Loucy (cell line): ENCODE measurements at regions not wholly inside any gene's neighbourhood (a gene's known extent, or its start where the extent isn't known, plus 50 kb on each side); places are given as distances from the start of the nearest gene placed in this dataset.

Experiments used
- H2AFZ ChIP-seq: fragments of 200-600 bp; sonication (generic); 2 replicates; pipeline ENCODE4 v1.6.0; 2016; ENCODE audit warnings: antibody characterized with exemption, mild to moderate bottlenecking, low read length, moderate library complexity
- H3F3A ChIP-seq: fragments of 200-600 bp; 2 replicates; pipeline ENCODE4 v1.6.0; 2016; ENCODE audit warnings: antibody characterized with exemption, low read depth, mild to moderate bottlenecking
- H3K27me3 ChIP-seq: fragments of 200-600 bp; sonication (generic); 2 replicates; pipeline ENCODE4 v1.6.1; 2014; ENCODE audit warnings: low read length, mild to moderate bottlenecking; ENCODE audit not compliant: insufficient read depth, poor library complexity, severe bottlenecking
- H3K36me3 ChIP-seq: fragments of 200-600 bp; sonication (generic); 2 replicates; pipeline ENCODE4 v1.6.1; 2016; ENCODE audit warnings: low read length; ENCODE audit not compliant: insufficient read depth
- H3K4me1 ChIP-seq: fragments of 200-600 bp; sonication (generic); 2 replicates; pipeline ENCODE4 v1.5.1; 2014; ENCODE audit warnings: low read length, mild to moderate bottlenecking; ENCODE audit not compliant: insufficient read depth, poor library complexity, severe bottlenecking
- H3K4me2 ChIP-seq: fragments of 200-600 bp; sonication (generic); 2 replicates; pipeline ENCODE4 v1.6.0; 2014; ENCODE audit warnings: antibody characterized with exemption, low read length, low read depth, mild to moderate bottlenecking; ENCODE audit not compliant: poor library complexity, severe bottlenecking
- H3K4me3 ChIP-seq: fragments of 200-600 bp; sonication (generic); 2 replicates; pipeline ENCODE4 v1.5.1; 2014; ENCODE audit warnings: low read length, mild to moderate bottlenecking, mixed read lengths; ENCODE audit not compliant: poor library complexity, severe bottlenecking
- H3K79me2 ChIP-seq: fragments of 200-600 bp; sonication (generic); 2 replicates; pipeline ENCODE4 v1.6.1; 2014; ENCODE audit warnings: low read length; ENCODE audit not compliant: insufficient read depth
- H3K9ac ChIP-seq: fragments of 200-600 bp; sonication (generic); 2 replicates; pipeline ENCODE4 v1.6.0; 2014; ENCODE audit warnings: mild to moderate bottlenecking, low read depth, low read length, moderate library complexity; ENCODE audit not compliant: poor library complexity, severe bottlenecking
- H3K9me2 ChIP-seq: fragments of 200-600 bp; sonication (generic); replicated peaks from 2 replicates; pipeline ENCODE4 v1.6.1; 2016; ENCODE audit warnings: low read depth, low read length, mixed read lengths
- H3K9me3 ChIP-seq: fragments of 200-600 bp; sonication (generic); 2 replicates; pipeline ENCODE4 v1.6.1; 2014; ENCODE audit warnings: mild to moderate bottlenecking, antibody characterized with exemption, low read length, low read depth; ENCODE audit not compliant: insufficient read depth
- H4K20me1 ChIP-seq: fragments of 200-600 bp; sonication (generic); 2 replicates; pipeline ENCODE4 v1.6.0; 2014; ENCODE audit warnings: antibody characterized with exemption, low read length, mild to moderate bottlenecking; ENCODE audit not compliant: insufficient read depth, poor library complexity, severe bottlenecking
- EZH2phosphoT487 ChIP-seq: fragments of 200-600 bp; IDR thresholded peaks from 2 replicates; pipeline ENCODE4 v1.6.1; 2018; ENCODE audit warnings: antibody characterized with exemption, mild to moderate bottlenecking, moderate library complexity, borderline replicate concordance
- TF ChIP-seq, protein P1 (sequence below): fragments of 200-600 bp; sonication (generic); conservative IDR thresholded peaks from 2 replicates; pipeline ENCODE4 v1.5.1; 2014; ENCODE audit warnings: mild to moderate bottlenecking, antibody characterized with exemption, low read length

GRCh38 chr12:72094490-72094889, 155.8 kb downstream of the TPH2 start:
- Histone ChIP-seq H3K4me3 (no peak overlapping the region), H3K9me2 (no peaks in the 10 kb centered on the region), H3K9me3 (no peaks in the 10 kb centered on the region), H3K4me1 (no peaks in the 10 kb centered on the region), H3F3A (no peaks in the 10 kb centered on the region), H3K4me2 (no peak overlapping the region), H3K9ac (no peak overlapping the region), H2AFZ (no peak overlapping the region), H3K27me3 (no peaks in the 10 kb centered on the region), H3K79me2 (no peaks in the 10 kb centered on the region), H4K20me1 (no peaks in the 10 kb centered on the region), H3K36me3 (no peaks in the 10 kb centered on the region)
- TF ChIP-seq, protein P1, sequence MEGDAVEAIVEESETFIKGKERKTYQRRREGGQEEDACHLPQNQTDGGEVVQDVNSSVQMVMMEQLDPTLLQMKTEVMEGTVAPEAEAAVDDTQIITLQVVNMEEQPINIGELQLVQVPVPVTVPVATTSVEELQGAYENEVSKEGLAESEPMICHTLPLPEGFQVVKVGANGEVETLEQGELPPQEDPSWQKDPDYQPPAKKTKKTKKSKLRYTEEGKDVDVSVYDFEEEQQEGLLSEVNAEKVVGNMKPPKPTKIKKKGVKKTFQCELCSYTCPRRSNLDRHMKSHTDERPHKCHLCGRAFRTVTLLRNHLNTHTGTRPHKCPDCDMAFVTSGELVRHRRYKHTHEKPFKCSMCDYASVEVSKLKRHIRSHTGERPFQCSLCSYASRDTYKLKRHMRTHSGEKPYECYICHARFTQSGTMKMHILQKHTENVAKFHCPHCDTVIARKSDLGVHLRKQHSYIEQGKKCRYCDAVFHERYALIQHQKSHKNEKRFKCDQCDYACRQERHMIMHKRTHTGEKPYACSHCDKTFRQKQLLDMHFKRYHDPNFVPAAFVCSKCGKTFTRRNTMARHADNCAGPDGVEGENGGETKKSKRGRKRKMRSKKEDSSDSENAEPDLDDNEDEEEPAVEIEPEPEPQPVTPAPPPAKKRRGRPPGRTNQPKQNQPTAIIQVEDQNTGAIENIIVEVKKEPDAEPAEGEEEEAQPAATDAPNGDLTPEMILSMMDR = no peak
- TF ChIP-seq EZH2phosphoT487 = no peak

DNA sequence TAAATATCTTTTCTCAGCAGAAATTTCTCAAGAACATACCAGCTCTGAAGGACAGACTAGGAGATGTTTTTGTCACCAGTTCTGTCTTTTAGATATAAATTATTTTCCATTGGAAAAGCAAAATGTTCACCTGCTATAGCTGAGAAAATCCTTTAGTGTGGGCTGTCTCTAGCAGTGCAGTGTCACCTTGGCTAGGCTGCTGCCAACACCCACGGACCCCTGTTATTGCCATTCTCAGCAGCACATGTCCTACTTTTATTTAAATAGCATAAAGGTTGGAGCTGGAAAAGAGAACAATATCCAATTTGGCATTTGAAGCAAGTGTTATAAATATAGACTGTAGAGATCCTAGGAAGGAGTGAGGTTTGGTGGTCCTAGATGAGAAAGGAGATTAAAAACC, 156.4 kb downstream of the TPH2 start:
- Histone ChIP-seq H3K9me3 (no peaks in the 10 kb centered on the region), H3K4me1 (no peaks in the 10 kb centered on the region), H2AFZ (no peak overlapping the region), H3K9me2 (no peaks in the 10 kb centered on the region), H3K4me3 (no peak overlapping the region), H3K36me3 (no peaks in the 10 kb centered on the region), H4K20me1 (no peaks in the 10 kb centered on the region), H3K4me2 (no peak overlapping the region), H3K27me3 (no peaks in the 10 kb centered on the region), H3K9ac (no peak overlapping the region), H3F3A (no peaks in the 10 kb centered on the region), H3K79me2 (no peaks in the 10 kb centered on the region)
- TF ChIP-seq, protein P1 = no peak
- no peak for TF ChIP-seq EZH2phosphoT487

DNA sequence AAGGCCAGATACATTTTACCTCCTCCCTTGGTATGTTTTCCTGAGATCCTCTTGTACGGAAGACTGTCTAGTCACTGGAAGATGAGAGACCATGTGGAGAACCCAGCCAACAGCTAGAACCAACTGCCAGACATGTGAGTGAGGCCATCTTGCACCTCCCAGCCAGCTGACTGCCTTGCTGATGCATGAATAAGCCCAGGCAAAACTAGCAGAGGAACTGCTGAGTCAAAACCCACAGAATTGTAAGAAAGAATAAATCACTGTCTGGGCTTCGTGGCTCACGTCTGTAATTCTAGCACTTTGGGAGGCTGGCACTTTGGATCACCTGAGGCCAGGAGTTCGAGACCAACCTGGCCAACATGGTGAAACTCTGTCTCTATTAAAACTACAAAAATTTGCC, 160.0 kb downstream of the TPH2 start:
- TF ChIP-seq, protein P1 = no peak
- no peak for TF ChIP-seq EZH2phosphoT487
- H4K20me1 ChIP-seq = no peaks in the 10 kb centered on the region

More for the DNA sequence above, 160.0 kb downstream of the TPH2 start:
- Histone ChIP-seq H2AFZ (no peak overlapping the region), H3K79me2 (no peaks in the 10 kb centered on the region), H3K27me3 (no peaks in the 10 kb centered on the region), H3K9me2 (no peaks in the 10 kb centered on the region), H3K4me1 (no peaks in the 10 kb centered on the region), H3K9me3 (no peaks in the 10 kb centered on the region), H3K4me2 (no peak overlapping the region), H3K9ac (no peak overlapping the region), H3F3A (no peaks in the 10 kb centered on the region), H3K4me3 (no peak overlapping the region), H3K36me3 (no peaks in the 10 kb centered on the region)
